HG03045 (cell line): ENCODE measurements at regions not wholly inside any gene's neighbourhood (a gene's known extent, or its start where the extent isn't known, plus 50 kb on each side); places are given as distances from the start of the nearest gene placed in this dataset.
A peak's percentile ranks its signal among the peaks of the same experiment; 100 is the strongest.
"Not testable (repeated sequence)": the region's sequence is repeated elsewhere in the genome, so short reads cannot be mapped to it uniquely, and the experiment has no call there.

ENCODE experiments used
- ATAC-seq: cut with Tn5 transposase; IDR thresholded peaks from one replicate; pipeline ENCODE4 v1.9.1; 2021; ENCODE audit warnings: mild to moderate bottlenecking, moderate library complexity; ENCODE audit not compliant: unreplicated experiment

DNA sequence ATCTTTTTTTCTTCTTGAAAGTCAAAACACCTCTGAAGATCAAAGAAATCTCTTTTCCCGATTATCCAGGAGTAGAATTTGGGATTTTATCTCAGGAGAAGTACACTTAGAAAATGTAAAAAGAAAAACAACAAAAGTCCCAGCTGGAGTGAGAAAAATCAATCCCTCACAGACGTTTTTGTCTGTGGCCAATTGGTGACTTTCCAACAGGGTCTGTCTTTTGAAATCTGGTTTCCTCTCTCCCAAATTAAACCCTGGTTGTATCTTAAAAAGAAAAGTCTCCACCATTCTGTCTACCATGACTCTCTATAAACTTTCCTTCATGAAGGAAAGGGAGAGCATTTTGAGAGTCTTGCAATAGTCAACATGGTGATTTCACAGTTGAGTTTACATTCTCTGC lies 88.1 kb downstream of the DACT1 start:
- no peak for ATAC-seq

DNA sequence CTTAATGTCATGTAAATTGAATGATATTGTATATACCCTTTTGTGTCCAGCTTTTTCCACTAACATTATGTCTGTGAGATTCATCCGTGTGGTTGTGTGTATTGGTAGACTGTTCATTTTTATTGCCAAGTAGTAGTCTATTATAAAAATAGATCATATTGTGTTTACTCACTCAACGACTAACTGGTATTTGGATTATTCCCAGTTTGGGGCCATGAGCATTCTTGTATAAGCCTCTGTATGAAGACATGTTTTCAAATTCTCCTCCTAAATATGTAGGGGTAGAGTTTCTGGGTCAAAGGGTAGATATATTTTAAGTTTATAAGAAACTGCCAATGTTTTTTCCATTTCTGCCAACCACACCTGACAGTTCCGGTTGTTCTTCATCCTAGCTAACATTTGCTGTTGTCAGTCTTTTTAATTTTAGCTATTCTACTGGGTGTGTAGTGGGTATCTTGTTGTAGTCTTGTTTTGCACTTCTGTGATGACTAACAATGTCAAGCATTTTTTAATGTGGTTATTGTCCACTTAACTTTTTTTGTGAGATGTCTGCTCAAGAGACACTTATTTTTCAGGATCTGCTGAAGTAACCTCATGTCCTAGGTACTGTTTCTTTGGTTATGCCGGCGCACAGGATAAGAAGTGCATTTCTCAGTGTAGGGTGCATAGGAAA lies 93.2 kb downstream of the DACT1 start:
- ATAC-seq = no peak

GRCh38 chr14:58731465-58732293 lies 93.9 kb downstream of the DACT1 start:
- ATAC-seq = no peak

DNA sequence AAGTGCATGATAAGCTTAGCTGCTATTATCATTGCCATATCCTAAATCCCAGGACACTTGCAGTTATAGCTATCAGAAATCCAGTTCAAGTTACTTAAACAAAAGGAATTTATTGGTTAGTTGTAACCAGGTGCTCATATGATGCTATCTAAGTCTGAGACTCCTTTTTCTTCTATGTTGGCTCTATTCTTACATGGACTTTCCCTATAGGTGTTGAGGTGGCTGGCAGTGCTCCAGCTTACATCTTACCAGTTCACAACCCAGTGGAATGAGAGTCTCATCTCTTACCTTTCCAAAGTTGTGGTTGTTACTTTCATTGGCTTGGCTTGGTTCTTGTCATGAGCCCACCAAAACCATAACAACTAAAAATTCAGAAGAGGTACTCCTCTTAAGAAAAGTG lies 94.6 kb downstream of the DACT1 start:
- no peak for ATAC-seq

GRCh38 chr14:58733451-58734208 lies 95.9 kb downstream of the DACT1 start:
- no peak for ATAC-seq

DNA sequence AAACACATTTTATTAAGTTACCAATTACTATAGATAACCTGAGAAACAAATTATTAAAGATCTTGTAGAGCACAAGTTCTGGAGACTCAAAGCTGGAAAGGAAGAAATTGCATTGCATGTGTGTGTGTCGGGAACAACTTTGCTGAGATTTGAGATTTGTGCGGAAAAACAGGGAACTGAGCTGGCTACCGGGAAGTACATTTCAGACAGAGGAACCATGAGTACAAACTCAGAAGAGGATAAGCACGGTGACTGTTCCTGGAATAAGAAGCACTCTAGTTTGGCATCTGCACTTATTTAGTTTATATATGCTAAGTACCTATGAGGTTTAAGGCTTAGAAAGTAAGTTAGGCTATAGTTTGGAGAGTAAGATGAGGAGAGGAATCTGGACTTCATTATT lies 97.8 kb downstream of the DACT1 start:
- no peak for ATAC-seq

GRCh38 chr14:58736606-58737005 lies 98.8 kb downstream of the DACT1 start:
- no peak for ATAC-seq

DNA sequence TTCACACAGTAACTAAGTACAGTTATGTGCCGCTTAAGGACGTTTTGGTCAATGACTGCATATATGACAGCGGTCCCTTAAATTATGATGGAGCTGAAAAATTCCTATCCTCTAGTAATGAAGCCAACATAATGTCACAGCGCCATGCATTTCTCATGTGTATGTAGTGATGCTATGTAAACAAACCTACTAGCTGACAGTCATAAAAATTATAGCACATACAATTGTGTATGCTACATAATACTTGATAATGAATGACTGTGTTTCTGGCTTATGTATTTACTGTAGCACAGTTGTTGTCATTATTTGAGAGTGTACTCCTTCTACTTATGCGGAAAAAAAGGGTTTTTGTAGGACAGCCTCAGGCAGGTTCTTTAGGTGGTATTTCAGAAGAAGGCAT lies 99.7 kb downstream of the DACT1 start:
- no peak for ATAC-seq

DNA sequence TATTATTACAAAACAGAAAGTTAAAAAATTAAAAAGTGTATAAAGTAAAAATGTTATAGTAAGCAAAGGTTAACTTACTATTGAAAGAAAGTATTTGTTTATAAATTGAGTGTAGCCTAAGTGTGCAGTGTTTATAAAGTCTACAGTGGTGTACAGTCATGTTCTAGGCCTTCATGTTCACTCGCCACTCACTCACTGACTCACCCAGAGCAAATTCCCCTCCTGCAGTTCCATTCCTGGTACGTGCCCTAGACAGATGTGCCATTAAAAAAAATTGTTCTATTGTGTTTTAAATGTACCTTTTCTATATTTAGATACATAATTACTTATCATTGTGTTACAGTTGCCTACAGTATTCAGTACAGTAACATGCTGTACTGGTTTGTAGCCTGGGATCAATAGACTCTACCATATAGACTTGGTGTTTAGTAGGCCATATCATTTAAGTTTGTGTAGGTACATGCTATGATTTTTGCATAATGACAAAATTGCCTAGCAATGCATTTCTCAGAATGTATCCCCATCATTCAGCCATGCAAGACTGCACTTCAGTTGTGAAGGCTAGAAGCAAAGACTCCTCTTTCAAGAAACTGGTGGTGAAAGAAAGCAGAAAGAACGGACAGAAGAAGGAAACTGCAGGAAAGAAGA lies 100.6 kb downstream of the DACT1 start:
- ATAC-seq = no peak

DNA sequence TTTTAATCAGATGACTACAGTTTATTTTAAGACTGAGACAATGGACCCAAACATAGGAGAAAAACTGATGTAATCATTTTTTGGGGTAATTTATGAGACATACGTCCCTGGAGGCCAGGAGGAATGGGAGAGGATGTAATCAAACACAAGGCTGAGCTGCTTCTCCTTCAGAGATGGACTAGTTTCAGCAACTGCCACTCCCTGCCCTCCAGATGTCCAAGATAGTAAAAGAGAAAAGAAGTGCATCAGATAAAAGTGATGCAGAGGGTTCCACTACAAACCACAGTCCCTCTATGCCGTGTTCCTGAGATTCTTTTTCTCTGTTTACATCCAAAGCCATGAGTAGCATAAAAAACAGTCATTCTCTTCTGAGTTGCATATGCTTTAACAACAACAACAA lies 101.1 kb downstream of the DACT1 start:
- ATAC-seq = no peak

DNA sequence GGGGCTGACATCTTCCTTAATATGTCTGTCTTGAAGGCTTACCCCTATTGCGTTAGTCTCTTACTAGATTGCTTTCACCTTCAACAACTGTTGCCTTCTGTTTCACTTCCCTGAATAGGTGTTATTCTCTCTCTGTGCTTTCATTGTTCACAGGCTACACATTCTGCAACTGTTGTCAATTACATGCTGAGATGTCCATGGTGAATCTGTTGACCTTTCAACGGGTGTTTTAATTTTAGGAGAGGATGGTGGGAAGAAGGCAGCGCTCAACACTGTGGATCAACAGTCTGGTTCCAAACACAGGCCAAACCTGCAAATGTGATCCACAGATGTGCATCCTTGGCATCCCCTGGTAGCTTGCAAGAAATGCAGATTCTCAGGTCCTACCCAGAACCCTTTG lies 101.9 kb downstream of the DACT1 start:
- ATAC-seq = peak; percentile 63

GRCh38 chr14:58740379-58740935 lies 102.7 kb downstream of the DACT1 start:
- ATAC-seq = no peak

- ATAC-seq = no peak
Measured at GRCh38 chr14:58744801-58745394, 107.1 kb downstream of the DACT1 start.

DNA sequence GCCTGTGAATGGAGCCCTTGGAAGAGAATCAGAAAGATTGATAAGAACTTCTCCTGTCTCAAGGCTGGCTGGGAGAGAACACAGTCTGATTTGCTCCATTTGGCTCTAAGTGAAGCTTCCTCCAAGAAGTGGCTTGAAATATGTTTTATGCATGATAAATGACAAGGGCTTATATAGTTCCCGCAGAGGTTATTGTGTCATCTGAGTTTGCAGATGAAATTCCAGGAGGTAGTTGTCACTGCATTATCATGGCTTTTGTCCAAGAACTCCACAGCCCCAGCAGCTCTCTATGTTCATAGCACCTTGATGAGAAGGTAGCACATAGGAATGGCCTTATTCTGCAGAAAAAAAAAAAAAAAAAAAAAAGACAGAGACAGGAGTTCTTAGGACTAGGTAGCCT lies 108.5 kb downstream of the DACT1 start:
- no peak for ATAC-seq

DNA sequence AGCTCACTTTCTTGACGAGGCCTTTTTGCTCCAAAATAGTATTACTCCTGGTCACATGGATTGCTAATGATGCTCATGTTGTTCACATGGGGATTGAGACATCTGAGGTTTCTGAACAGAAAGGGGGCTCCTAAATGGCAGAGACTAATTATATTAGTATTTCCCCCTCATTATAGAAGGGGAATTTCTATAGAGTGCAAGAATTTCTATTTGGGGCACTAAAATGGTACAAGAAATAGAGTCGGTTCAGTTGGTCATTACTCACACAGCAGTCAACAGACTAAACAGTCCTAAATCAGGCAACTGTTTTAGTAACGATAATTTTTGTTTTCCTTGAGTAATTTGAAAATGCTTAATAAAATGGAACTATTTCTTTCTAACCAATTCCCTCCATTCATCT lies 108.9 kb downstream of the DACT1 start:
- ATAC-seq = no peak

DNA sequence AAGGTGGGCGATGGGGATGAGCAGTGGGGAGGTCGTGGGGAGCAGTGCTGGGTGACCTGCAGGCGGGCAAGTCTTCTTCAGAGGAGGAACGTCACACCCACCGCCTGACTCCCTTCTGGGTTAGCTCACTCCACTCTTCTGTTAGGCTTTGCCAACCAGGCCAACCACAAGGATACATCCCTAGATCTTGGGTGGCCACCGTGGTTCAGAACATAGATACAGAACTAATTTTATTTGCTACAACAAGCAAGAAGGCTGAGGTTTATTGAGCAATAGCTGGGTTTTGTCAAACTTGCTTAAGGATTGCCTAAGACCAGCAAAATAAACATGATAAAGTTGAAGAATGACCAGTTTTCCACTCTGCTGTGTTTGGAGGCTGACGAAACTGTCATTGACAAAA lies 109.4 kb downstream of the DACT1 start:
- no peak for ATAC-seq

- ATAC-seq = not testable (repeated sequence)
Measured at GRCh38 chr14:58748251-58748650, 110.5 kb downstream of the DACT1 start.

DNA sequence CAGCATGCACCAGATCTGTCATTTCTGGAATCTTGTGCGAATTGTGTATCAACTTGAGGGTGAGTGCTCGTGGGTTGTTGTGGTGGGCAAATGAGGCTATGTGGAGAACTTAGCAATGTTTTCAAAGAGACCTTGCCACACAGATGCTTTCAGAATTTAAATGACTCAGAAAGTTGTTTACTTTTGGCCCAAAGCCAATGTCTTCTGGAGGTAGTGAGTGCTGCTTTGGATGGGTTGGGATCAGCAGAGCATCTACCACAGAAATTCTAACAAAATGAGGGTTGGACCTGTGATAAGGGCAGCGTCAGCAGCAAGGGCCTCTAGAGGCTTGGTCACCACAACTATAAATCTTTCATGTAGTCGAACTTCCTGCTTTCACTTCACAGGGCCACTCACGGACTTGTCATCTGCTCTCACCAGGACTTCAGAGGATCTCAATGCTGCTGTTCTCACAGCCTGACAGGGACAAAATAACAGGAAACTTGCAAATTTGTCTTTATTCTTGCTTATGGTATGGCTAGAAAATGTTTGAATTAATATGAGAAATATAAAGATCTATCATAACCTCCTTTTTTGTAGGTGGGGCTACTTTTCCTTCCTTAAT lies 111.4 kb downstream of the DACT1 start:
- peak; percentile 64 for ATAC-seq

DNA sequence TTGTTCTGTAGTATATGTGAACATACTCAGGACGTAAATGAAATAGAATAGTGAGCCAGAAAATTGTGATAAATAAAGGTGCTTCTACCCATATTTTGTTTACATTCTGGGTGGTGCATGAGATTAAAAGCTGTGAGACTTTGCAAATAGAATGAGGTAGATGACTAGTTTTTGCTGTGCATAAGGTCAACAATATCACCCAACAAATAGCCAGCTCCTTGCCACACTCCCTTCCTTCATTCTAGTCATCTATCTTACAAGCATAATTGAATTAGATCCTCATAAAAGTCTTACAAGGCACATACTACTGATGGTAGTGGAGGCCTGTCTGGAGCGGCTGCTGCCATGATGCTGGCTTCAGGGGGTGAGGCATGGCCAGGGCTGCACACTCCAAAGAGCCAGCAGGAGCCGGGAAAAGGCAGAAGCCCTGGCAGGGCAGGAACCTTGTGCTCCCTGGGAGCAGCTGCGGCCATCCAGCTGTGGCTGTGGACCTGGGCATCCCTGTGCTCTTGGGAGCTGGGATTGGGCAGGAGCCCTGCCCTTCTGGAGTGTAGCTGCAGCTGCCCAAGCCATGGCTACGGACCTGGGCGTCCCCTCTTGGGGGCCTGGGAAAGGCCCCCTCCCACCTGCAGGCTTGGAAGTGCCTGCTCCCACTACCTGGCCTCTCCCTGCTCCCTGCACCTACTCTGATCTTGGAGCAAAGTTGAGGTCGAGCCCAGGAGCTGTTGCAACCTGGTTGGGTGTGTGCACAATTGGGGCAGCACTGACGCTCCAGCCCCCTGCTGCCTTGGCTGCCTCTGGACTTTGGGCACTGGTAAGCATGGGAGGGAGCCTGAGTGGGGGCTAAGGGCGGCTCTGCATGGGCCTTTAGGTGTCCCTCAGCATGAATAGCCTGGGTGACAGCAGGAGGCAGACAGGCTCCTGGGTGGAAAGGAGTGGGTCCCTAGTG lies 112.8 kb downstream of the DACT1 start:
- no peak for ATAC-seq
